C4-2B (cell line): ENCODE measurements at regions not wholly inside any gene's neighbourhood (a gene's known extent, or its start where the extent isn't known, plus 50 kb on each side); places are given as distances from the start of the nearest gene placed in this dataset.

Experiments
- ZFX ChIP-seq: fragments of 450-650 bp; IDR thresholded peaks from 2 replicates; pipeline ENCODE4 v1.6.1; 2017
- TF ChIP-seq, protein P1 (sequence below): fragments of 450-650 bp; conservative IDR thresholded peaks from 2 replicates; pipeline ENCODE4 v1.5.1; 2017; ENCODE audit warnings: mild to moderate bottlenecking

DNA sequence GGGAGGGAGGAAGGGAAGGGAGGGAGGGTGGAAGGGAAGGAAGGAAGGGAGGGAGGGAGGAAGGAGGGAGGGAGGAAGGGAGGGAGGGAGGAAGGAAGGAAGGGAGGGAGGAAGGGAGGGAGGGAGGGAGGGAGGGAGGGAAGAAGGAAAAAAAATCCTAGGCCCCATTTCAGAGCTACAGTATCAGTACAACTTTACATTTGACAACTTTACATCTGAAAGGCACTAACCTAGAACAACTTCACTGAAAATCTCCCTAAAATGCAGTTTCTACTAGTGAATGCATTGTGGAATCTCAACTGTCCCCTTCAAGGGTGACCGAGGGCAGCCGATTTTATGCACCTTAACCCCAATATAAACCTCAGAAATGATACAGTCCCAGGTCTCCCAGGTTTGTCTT, 259.8 kb upstream of the GALNT17 start:
- TF ChIP-seq, protein P1, sequence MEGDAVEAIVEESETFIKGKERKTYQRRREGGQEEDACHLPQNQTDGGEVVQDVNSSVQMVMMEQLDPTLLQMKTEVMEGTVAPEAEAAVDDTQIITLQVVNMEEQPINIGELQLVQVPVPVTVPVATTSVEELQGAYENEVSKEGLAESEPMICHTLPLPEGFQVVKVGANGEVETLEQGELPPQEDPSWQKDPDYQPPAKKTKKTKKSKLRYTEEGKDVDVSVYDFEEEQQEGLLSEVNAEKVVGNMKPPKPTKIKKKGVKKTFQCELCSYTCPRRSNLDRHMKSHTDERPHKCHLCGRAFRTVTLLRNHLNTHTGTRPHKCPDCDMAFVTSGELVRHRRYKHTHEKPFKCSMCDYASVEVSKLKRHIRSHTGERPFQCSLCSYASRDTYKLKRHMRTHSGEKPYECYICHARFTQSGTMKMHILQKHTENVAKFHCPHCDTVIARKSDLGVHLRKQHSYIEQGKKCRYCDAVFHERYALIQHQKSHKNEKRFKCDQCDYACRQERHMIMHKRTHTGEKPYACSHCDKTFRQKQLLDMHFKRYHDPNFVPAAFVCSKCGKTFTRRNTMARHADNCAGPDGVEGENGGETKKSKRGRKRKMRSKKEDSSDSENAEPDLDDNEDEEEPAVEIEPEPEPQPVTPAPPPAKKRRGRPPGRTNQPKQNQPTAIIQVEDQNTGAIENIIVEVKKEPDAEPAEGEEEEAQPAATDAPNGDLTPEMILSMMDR, result no peak
- no peak for TF ChIP-seq ZFX
